Central memory CD8-positive, alpha-beta T cell (primary cell): ENCODE measurements at regions not wholly inside any gene's neighbourhood (a gene's known extent, or its start where the extent isn't known, plus 50 kb on each side); places are given as distances from the start of the nearest gene placed in this dataset.
"Not testable (repeated sequence)": the region's sequence is repeated elsewhere in the genome, so short reads cannot be mapped to it uniquely, and the experiment has no call there.

Source experiments
- ATAC-seq: fragments of 150-1000 bp; cut with Tn5 transposase; replicated peaks from 2 replicates; pipeline ENCODE4 v1.10.0; 2022; ENCODE audit warnings: mild to moderate bottlenecking, moderate FRiP score, moderate number of reproducible peaks; ENCODE audit not compliant: poor library complexity, severe bottlenecking; ENCODE audit errors: extremely low read depth
- DNase-seq, 2 donors: peaks; one replicate each; pipeline ENCODE4 v3.0.0; 2021; ENCODE audit warnings: low spot score in 2 of 2
- H3K27ac Mint-ChIP-seq: one replicate; pipeline ENCODE4 v1.8.0; 2022; ENCODE audit warnings: low read depth, mild to moderate bottlenecking, moderate library complexity, mixed read lengths
- H3K27me3 Mint-ChIP-seq: one replicate; pipeline ENCODE4 v1.8.0; 2022; ENCODE audit warnings: mixed read lengths
- H3K36me3 Mint-ChIP-seq: one replicate; pipeline ENCODE4 v1.8.0; 2022; ENCODE audit warnings: mild to moderate bottlenecking, moderate library complexity, mixed read lengths; ENCODE audit not compliant: insufficient read depth
- H3K4me1 Mint-ChIP-seq: one replicate; pipeline ENCODE4 v1.8.0; 2022; ENCODE audit warnings: mixed read lengths
- H3K4me3 Mint-ChIP-seq: one replicate; pipeline ENCODE4 v1.8.0; 2022; ENCODE audit warnings: mild to moderate bottlenecking, moderate library complexity, mixed read lengths
- H3K9me3 Mint-ChIP-seq: one replicate; pipeline ENCODE4 v1.8.0; 2022; ENCODE audit warnings: mixed read lengths

DNA sequence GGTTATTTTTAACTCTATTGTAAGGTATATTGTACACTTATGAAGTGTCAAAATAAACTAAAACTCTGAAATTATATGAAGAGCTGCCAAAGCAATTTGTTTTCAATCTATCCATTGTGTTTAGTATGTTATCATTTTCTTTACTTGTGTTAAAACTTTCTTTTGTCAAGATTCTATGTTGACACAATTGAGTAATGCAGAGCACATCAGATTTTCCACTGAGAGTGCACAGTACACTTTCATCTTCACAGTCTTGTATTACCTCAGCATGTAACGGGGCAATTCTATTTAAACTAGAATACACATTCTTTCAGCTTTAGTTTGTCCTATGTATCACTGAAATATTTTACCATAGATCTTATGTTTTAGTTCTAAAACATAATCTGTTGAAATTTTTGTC, 304.4 kb upstream of the ZC3H15 start:
- ATAC-seq (no peak), DNase-seq (no peak)
- Mint-ChIP-seq H3K4me1 (no peaks in the 10 kb centered on the region), H3K27ac (no peak overlapping the region), H3K4me3 (no peak overlapping the region), H3K27me3 (no peaks in the 10 kb centered on the region), H3K9me3 (no peaks in the 10 kb centered on the region), H3K36me3 (no peaks in the 10 kb centered on the region)

DNA sequence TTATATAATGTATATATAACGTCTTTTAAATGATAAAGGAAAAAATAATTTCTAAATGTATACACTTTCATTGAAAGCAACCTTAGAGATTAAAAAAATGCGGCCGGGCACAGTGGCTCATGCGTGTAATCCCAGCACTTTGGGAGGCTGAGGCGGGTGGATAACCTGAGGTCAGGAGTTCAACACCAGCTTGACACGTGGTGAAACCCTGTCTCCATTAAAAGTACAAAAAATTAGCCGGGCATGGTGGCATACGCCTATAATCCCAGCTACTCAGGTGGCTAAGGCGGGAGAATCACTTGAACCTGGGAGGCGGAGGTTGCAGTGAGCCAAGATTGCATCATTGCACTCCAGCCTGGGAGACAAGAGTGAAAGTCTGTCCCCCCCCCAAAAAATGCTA, 303.7 kb upstream of the ZC3H15 start:
- not testable (repeated sequence) for DNase-seq, ATAC-seq, H3K4me1 Mint-ChIP-seq, H3K4me3 Mint-ChIP-seq, H3K9me3 Mint-ChIP-seq, H3K27ac Mint-ChIP-seq, H3K36me3 Mint-ChIP-seq, H3K27me3 Mint-ChIP-seq

DNA sequence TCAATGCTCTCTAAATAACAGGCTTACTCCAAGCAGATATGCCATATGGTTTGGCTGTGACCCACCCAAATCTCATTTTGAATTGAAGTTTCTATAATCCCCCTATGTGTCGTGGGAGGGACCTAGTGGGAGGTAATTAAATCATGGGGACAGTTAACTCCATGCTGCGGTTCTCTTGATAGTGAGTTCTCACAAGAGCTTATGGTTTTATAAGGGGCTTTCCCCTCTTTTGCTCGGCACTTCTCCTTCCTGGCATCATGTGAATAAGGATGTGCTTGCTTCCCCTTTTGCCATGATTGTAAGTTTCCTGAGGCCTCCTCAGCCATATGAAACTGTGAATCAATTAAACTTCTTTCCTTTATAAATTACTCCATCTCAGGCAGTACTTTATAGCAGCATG, 302.7 kb upstream of the ZC3H15 start:
- H3K4me3 Mint-ChIP-seq: no peak overlapping the region
- H3K36me3 Mint-ChIP-seq: no peaks in the 10 kb centered on the region
- no peak for DNase-seq

DNA sequence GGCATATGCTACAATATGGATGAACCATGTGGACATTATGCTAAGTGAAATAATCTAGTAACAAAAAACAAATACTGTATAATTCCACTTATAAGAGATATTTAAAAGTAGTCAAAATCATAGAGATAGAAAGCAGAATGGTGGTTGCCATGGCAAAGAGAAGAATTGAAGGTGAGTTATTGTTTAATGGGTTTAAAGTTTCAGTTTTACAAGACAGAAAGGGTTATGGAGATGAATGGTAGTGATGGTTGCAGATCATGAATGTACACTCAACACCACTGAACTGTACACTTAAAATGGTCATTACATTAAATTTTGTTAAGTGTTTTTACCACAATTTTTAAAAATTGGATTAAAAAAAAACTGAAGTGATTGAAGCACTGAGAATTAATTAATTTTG, 298.2 kb upstream of the ZC3H15 start:
- H3K27ac Mint-ChIP-seq: no peak overlapping the region
- ATAC-seq: no peak
- H3K9me3 Mint-ChIP-seq: no peaks in the 10 kb centered on the region
- no peak for DNase-seq
- H3K4me3 Mint-ChIP-seq: no peak overlapping the region
- H3K27me3 Mint-ChIP-seq: no peaks in the 10 kb centered on the region
- H3K36me3 Mint-ChIP-seq: no peaks in the 10 kb centered on the region
- H3K4me1 Mint-ChIP-seq: no peaks in the 10 kb centered on the region

More for the DNA sequence above, 302.7 kb upstream of the ZC3H15 start:
- Mint-ChIP-seq H3K4me1 (no peaks in the 10 kb centered on the region), H3K27me3 (no peaks in the 10 kb centered on the region), H3K9me3 (no peaks in the 10 kb centered on the region), H3K27ac (no peak overlapping the region)
- no peak for ATAC-seq

DNA sequence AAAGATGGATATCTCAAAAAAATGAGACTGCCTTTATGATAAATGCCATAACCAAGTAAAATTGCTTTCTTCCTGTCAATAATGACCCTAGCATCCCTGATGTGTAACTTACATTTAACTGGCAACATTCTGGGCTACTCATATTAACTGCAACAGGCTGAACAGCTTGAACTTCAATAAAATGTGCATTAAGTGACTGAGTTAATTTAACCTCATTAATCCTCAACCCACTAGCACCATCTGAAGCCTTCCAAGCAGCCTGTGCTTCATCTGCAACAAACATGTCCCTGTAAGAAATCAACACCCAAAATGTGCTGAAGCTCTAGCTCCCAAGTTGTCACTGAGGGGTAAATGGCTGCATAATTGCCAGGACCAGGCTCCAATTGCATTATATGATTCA, 296.2 kb upstream of the ZC3H15 start:
- Mint-ChIP-seq H3K27me3 (no peaks in the 10 kb centered on the region), H3K4me3 (no peak overlapping the region), H3K4me1 (no peaks in the 10 kb centered on the region), H3K36me3 (no peaks in the 10 kb centered on the region), H3K9me3 (no peaks in the 10 kb centered on the region), H3K27ac (no peak overlapping the region)
- ATAC-seq (no peak), DNase-seq (no peak)

DNA sequence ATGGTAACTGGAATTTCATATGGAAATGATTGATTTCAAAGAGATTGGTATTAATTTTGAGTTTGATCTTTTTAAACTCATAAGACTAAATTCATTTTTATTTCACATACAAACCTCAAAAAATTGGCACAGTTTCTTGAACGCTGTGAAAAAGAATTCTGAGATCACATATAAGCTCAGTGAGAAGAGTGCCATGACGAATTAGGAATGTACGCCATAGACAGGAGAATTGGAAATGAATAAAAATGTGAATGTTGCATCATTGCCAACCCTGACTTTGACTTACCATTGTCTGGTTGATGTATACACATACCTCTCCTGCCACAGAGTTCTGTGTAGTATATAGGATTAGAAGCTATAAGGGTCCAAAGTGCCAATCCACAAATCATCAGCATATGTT, 290.4 kb upstream of the ZC3H15 start:
- no peaks in the 10 kb centered on the region for H3K9me3 Mint-ChIP-seq
- ATAC-seq (no peak), DNase-seq (no peak)
- no peak overlapping the region for H3K4me3 Mint-ChIP-seq
- no peaks in the 10 kb centered on the region for H3K4me1 Mint-ChIP-seq
- no peaks in the 10 kb centered on the region for H3K27me3 Mint-ChIP-seq
- H3K36me3 Mint-ChIP-seq: no peaks in the 10 kb centered on the region
- no peak overlapping the region for H3K27ac Mint-ChIP-seq

DNA sequence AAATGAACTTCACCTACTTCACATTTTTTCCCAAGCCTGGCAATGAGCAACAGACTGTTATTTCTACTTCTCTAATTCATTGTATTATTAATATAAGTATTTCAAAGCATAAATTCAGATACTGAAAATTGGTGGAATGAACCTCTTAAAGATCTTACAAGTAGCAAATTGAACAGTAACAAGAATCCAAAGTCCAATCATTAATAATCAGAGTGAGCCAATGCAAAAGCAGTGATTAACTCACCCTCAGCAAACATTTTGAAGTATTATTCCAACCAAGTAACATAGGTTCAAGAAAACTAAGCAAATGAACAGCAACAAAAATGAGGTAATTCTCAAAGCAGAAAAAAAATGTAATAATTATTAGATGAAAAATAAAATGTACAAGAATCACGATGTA, 288.1 kb upstream of the ZC3H15 start:
- H3K27me3 Mint-ChIP-seq: no peaks in the 10 kb centered on the region
- no peaks in the 10 kb centered on the region for H3K36me3 Mint-ChIP-seq
- H3K4me3 Mint-ChIP-seq: no peak overlapping the region
- ATAC-seq: no peak
- H3K27ac Mint-ChIP-seq: no peak overlapping the region
- no peak for DNase-seq
- no peaks in the 10 kb centered on the region for H3K9me3 Mint-ChIP-seq
- H3K4me1 Mint-ChIP-seq: peaks cover 2% of the 10 kb centered on the region

DNA sequence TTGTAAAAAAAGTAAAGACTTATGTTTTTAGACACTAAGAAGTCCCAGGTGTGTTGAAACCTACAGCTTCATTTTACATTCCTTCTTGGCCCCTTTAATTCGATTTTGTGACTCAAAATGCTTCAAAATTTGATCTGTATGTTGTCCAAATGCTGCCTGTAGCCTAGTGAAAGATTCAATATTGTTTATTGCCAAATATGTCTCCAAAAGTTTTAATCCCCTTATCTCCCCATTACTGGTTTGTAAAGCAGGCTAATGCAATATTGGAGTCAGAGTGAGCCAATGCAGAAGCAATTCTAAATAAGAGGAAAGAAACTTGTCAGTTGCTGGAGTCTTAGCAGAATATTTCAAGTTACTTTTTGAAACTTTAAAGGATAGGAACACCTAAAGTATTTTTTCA, 287.0 kb upstream of the ZC3H15 start:
- Mint-ChIP-seq H3K9me3 (no peaks in the 10 kb centered on the region), H3K27me3 (no peaks in the 10 kb centered on the region), H3K4me1 (peaks cover 6% of the 10 kb centered on the region), H3K36me3 (no peaks in the 10 kb centered on the region), H3K27ac (no peak overlapping the region), H3K4me3 (no peak overlapping the region)
- ATAC-seq (no peak), DNase-seq (no peak)

DNA sequence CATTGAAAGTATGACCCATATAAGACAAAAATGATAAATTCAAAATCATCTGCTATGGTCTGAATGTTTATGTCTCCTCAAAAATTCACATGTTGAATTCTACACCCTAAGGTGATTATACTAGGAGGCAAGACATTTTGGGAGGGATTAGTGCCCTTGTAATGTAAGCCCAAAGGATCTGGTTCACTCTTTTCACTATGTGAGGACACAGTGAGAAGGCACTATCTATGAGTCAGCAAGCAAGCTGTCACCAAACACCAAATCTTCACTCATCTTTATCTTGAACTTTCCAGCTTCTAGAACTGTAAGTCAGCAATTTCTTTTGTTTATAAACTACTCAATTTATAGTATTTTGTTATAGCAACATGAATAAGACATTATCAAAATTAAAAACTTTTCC, 284.7 kb upstream of the ZC3H15 start:
- ATAC-seq: no peak
- H3K9me3 Mint-ChIP-seq: no peaks in the 10 kb centered on the region
- H3K27me3 Mint-ChIP-seq: no peaks in the 10 kb centered on the region
- peaks cover 6% of the 10 kb centered on the region for H3K4me1 Mint-ChIP-seq
- no peak overlapping the region for H3K4me3 Mint-ChIP-seq
- H3K36me3 Mint-ChIP-seq: no peaks in the 10 kb centered on the region
- DNase-seq: no peak
- no peak overlapping the region for H3K27ac Mint-ChIP-seq

DNA sequence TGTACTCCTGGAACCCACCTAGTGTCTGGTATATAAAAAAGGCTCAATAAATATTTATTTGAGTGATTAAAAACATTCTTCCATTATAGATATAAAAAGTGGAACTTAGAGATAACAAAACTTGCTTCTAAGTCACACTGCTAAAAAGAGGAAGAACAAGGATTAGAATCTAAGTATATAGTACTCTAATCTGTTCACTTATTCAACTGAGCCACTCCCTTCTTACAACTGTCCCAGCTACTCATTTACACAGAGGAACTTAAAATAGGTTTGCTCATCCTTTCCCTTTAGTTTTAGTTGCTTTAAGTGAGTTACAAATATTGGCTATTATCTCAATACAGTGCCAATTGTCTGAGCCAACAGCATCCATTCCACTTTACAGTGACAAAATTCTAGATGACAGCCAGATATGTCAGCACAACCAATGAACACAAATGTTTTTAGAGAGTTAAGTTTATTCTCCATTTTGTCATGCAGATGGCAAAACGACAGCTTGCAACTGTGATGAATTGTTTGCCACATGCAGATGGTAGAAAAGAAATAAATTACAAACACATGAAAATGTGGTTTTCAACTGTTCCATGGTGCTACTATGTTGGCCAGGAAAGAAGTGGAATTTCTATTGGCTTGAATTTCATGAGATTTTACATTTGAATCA, 280.7 kb upstream of the ZC3H15 start:
- Mint-ChIP-seq H3K27ac (no peak overlapping the region), H3K4me1 (peaks cover 6% of the 10 kb centered on the region), H3K4me3 (no peak overlapping the region), H3K27me3 (no peaks in the 10 kb centered on the region), H3K36me3 (no peaks in the 10 kb centered on the region), H3K9me3 (no peaks in the 10 kb centered on the region)
- ATAC-seq: no peak
- DNase-seq: no peak

DNA sequence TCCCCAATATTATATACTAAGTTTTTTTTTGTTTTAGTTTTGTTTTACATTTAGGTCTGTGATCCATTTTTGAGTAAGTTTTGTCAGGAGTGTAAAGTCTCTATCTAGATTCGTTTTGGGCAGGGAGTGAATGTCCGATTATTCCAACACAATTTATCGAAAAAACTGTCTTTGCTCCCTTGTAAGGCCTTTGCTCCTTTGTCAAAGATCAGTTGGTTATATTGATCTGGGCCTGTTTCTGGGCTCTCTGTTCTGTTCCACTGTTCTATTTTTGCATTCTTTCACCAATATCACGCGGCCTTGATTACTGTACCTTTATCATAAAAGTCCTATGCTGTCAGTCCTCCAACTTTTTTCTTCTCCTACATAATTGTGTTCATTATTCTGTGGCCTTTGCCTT, 276.5 kb upstream of the ZC3H15 start:
- Mint-ChIP-seq H3K36me3 (no peaks in the 10 kb centered on the region), H3K27me3 (no peaks in the 10 kb centered on the region), H3K9me3 (no peaks in the 10 kb centered on the region), H3K27ac (no peak overlapping the region), H3K4me3 (no peak overlapping the region), H3K4me1 (no peaks in the 10 kb centered on the region)
- ATAC-seq (no peak), DNase-seq (no peak)

DNA sequence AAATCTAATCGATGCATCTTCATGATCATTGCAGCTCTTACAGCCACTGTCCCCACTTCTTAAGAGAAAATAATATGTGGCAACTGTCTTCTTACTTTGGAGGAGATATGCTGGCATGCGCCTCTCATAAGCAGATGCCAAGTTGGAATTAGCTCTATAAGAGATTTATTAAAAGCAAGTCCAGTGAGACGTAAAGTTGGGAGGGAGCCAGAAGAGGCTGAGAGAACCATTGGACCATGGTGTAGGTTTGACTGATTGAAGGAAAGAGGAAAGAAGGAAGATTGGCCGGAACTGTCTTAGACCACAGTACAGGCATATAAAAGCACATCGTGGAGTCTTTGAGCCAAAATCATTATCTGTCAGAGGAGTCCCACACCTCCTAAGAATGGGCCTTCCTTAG, 265.7 kb upstream of the ZC3H15 start:
- H3K27ac Mint-ChIP-seq: no peak overlapping the region

DNA sequence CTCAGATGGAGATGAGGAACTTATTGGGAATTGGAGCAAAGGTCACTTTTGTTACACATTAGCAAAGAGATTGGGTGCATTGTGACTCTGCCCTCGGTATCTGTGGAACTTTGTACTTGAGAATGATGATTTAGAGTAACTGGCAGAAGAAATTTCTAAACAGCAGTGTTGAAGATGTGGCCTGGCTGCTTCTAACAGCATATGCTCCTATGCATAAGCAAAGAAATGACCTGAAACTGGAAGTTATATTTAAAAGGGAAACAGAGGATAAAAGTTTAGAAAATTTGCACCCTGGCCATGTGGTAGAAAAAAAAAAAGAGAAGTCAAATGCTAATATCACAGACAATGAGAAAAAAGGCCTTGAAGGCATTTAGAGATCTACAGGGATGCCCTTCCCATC, 256.8 kb upstream of the ZC3H15 start:
- no peak overlapping the region for H3K27ac Mint-ChIP-seq
- H3K4me3 Mint-ChIP-seq: no peak overlapping the region
- no peaks in the 10 kb centered on the region for H3K4me1 Mint-ChIP-seq
- no peak for ATAC-seq
- DNase-seq: no peak
- peaks cover 42% of the 10 kb centered on the region for H3K9me3 Mint-ChIP-seq
- no peaks in the 10 kb centered on the region for H3K36me3 Mint-ChIP-seq
- H3K27me3 Mint-ChIP-seq: no peaks in the 10 kb centered on the region

More for the DNA sequence above, 265.7 kb upstream of the ZC3H15 start:
- H3K4me3 Mint-ChIP-seq: no peak overlapping the region
- ATAC-seq: no peak
- H3K36me3 Mint-ChIP-seq: no peaks in the 10 kb centered on the region
- H3K9me3 Mint-ChIP-seq: peaks cover 12% of the 10 kb centered on the region
- no peak for DNase-seq
- no peaks in the 10 kb centered on the region for H3K27me3 Mint-ChIP-seq
- no peaks in the 10 kb centered on the region for H3K4me1 Mint-ChIP-seq

DNA sequence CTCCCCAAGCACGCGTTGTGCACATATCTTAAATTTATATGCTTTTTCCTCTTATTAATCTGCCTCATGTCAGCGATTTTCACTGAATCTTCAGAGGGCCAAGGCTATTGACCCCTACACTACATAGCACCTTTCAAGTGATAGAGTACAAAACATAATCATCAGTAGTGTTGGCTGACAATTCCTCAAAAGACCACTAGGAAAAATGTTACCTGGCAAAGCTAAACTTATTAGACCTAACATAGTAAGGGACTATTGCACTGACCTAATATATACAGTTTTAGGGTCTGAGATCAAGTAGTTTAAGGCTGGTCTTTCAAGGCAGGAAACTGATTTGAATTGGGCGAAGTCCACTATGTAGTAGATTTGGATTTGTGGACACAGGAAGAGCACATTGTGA, 244.2 kb upstream of the ZC3H15 start:
- Mint-ChIP-seq H3K36me3 (no peaks in the 10 kb centered on the region), H3K27ac (no peak overlapping the region), H3K27me3 (no peaks in the 10 kb centered on the region), H3K4me3 (no peak overlapping the region), H3K9me3 (no peaks in the 10 kb centered on the region), H3K4me1 (no peaks in the 10 kb centered on the region)
- ATAC-seq: no peak
- no peak for DNase-seq
